ENCODE measurements at regions not wholly inside any gene's neighbourhood (a gene's known extent, or its start where the extent isn't known, plus 50 kb on each side); places are given as distances from the start of the nearest gene placed in this dataset.

DNA sequence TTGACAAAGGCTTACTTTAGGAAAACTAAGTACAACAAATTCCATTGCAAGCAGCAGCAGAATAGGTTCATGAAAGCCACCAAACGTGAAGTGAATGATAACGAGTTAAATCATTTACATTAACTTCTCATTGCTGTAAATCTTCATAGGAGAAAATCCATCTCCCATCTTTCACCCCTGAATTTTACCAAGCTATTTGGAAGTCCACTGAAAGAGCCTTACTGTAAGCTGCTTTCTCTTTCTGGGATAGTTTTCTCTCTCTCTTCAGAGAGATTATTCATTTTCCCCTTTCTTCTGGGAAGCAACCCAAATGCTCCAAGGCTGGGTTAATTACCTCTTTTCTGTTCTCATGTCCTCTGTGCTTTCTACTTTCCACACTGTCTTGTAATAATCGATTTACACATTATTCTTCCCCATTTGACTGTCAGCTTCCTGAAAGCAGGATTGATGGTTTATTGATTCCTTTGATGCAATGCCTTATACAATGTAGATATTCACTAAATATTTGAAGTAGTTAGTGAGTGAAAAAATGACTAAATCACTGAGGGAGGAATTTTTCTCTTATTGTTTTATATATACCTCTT, 914.3 kb upstream of the ARPP21 start:
- Histone ChIP-seq H3K27me3 (no peaks in the 10 kb centered on the region), H3K4me3 (no peak overlapping the region), H3K4me1 (no peaks in the 10 kb centered on the region), H3K36me3 (no peaks in the 10 kb centered on the region), H3K27ac (no peak overlapping the region), H3K9me3 (no peaks in the 10 kb centered on the region)
- TF ChIP-seq EP300 (IDR thresholded peaks at IDR 0.05) (no peak), POLR2AphosphoS5 (IDR thresholded peaks at IDR 0.05) (no peak), POLR2A (IDR thresholded peaks at IDR 0.05) (no peak)
- TF ChIP-seq, protein P1, sequence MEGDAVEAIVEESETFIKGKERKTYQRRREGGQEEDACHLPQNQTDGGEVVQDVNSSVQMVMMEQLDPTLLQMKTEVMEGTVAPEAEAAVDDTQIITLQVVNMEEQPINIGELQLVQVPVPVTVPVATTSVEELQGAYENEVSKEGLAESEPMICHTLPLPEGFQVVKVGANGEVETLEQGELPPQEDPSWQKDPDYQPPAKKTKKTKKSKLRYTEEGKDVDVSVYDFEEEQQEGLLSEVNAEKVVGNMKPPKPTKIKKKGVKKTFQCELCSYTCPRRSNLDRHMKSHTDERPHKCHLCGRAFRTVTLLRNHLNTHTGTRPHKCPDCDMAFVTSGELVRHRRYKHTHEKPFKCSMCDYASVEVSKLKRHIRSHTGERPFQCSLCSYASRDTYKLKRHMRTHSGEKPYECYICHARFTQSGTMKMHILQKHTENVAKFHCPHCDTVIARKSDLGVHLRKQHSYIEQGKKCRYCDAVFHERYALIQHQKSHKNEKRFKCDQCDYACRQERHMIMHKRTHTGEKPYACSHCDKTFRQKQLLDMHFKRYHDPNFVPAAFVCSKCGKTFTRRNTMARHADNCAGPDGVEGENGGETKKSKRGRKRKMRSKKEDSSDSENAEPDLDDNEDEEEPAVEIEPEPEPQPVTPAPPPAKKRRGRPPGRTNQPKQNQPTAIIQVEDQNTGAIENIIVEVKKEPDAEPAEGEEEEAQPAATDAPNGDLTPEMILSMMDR (IDR thresholded peaks at IDR 0.05), result no peak
- WGBS, 2 donors, result 66 to 69% methylated on average over 3 of the region's 3 CpGs
- intact Hi-C loops (cut with DNase I), result no loop called here
- no peak for DNase-seq

DNA sequence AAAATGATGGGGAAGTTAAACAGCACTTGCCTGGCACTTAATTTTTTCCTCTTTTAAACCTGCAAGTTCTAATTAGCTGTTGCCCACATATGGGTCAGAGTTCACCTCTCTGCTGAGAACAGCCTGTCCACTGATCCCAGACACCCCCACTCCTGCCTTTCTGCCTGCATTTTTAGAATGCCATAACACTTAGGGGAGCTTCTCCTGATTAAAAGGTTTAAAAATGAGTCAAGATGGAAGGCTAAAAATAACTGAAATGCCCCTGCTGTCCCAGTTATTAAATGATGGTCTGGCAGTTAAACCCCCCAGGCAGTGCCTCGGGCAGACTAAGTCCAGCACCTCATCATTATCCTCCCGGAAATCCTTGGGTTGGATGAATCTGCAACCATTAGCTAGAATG, 913.6 kb upstream of the ARPP21 start:
- Histone ChIP-seq H3K27ac (no peak overlapping the region), H3K36me3 (no peaks in the 10 kb centered on the region), H3K4me1 (no peaks in the 10 kb centered on the region), H3K4me3 (no peak overlapping the region), H3K27me3 (no peaks in the 10 kb centered on the region), H3K9me3 (no peaks in the 10 kb centered on the region)
- no peak for DNase-seq
- intact Hi-C loops (cut with DNase I), result no loop called here
- 72 to 74% methylated on average over 2 of the region's 2 CpGs for WGBS, 2 donors
- TF ChIP-seq POLR2A (IDR thresholded peaks at IDR 0.05) (no peak), EP300 (IDR thresholded peaks at IDR 0.05) (no peak), POLR2AphosphoS5 (IDR thresholded peaks at IDR 0.05) (no peak)
- TF ChIP-seq, protein P1 (IDR thresholded peaks at IDR 0.05), result no peak

DNA sequence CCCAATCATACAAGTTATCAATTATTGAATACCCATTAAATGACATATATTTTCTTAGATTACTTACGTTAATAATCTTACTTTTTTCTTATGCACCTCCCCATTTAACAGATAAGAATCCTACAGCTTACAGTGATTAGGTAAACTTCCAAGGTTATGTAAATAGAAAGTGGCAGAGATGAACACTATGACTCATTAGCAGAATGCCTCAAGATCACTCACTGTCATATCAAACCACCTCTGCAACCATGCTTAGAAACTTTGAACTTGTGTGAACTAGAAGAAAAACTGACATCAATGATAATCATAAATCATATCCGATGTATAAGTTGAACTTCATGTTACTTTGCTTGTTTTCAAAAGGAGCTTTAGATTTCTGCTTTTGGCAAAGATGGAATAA, 911.6 kb upstream of the ARPP21 start:
- 42 to 47% methylated on average over 2 of the region's 2 CpGs for WGBS, 2 donors
- no peaks in the 10 kb centered on the region for H3K27me3 ChIP-seq

DNA sequence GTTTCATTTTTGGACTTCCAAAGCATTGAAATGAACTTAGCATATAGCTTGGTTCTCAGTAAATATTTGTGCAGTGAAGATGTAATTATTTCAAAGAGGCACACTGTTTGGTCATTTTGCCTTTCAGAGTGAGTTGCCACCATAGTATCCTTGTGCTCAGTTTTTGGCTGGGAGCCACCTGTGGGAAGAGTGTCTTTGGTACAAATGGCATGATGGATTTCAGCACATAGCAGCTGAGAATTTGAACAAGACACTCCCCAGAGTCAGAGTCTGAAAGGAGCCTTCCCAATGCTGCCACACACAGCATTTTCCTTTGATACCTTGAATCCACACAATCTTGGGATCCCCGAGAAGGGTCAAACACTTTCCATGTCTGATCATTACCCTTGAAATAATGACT, 897.2 kb upstream of the ARPP21 start:
- Histone ChIP-seq H3K9me3 (peaks cover 0 to 2% (median 0%) of the 10 kb centered on the region in 4 donors), H3K4me1 (no peaks in the 10 kb centered on the region), H3K36me3 (no peaks in the 10 kb centered on the region), H3K4me3 (no peak overlapping the region), H3K27ac (no peak overlapping the region), H3K27me3 (no peaks in the 10 kb centered on the region)
- DNase-seq, result no peak
- intact Hi-C loops (cut with DNase I), result no loop called here
- WGBS, 2 donors, result 83 to 88% methylated on average over 1 of the region's 1 CpG
- no peak for TF ChIP-seq POLR2A (IDR thresholded peaks at IDR 0.05)
- no peak for TF ChIP-seq EP300 (IDR thresholded peaks at IDR 0.05)
- TF ChIP-seq POLR2AphosphoS5 (IDR thresholded peaks at IDR 0.05), result no peak
- TF ChIP-seq, protein P1 (IDR thresholded peaks at IDR 0.05), result no peak

More for the DNA sequence above, 911.6 kb upstream of the ARPP21 start:
- DNase-seq, result no peak
- Histone ChIP-seq H3K36me3 (no peaks in the 10 kb centered on the region), H3K4me1 (no peaks in the 10 kb centered on the region), H3K27ac (no peak overlapping the region), H3K9me3 (no peaks in the 10 kb centered on the region), H3K4me3 (no peak overlapping the region)
- intact Hi-C loops (cut with DNase I), result no loop called here
- TF ChIP-seq EP300 (IDR thresholded peaks at IDR 0.05), result no peak
- TF ChIP-seq POLR2A (IDR thresholded peaks at IDR 0.05), result no peak
- TF ChIP-seq, protein P1 (IDR thresholded peaks at IDR 0.05), result no peak
- TF ChIP-seq POLR2AphosphoS5 (IDR thresholded peaks at IDR 0.05), result no peak

Measured in sigmoid colon (tissue), 6 donors.